H9 (cell line): ENCODE measurements at regions not wholly inside any gene's neighbourhood (a gene's known extent, or its start where the extent isn't known, plus 50 kb on each side); places are given as distances from the start of the nearest gene placed in this dataset.

Source experiments
- DNase-seq: peaks from one replicate; pipeline ENCODE4 v3.0.0-alpha.2; 2017
- H2AFZ ChIP-seq: one replicate; pipeline ENCODE4 v1.6.1; 2013; ENCODE audit warnings: mild to moderate bottlenecking, low read length, control low read depth, moderate library complexity
- H2AK5ac ChIP-seq: 2 replicates; pipeline ENCODE4 v1.6.1; 2013; ENCODE audit warnings: low read length, control low read depth, mixed read lengths; ENCODE audit not compliant: insufficient read length
- H2BK120ac ChIP-seq: one replicate; pipeline ENCODE4 v1.6.1; 2013; ENCODE audit warnings: low read depth, mild to moderate bottlenecking, low read length, control low read depth, inconsistent platforms; ENCODE audit not compliant: poor library complexity, severe bottlenecking
- H2BK12ac ChIP-seq: 2 replicates; pipeline ENCODE4 v1.6.1; 2013; ENCODE audit warnings: low read length, control low read depth, mixed read lengths, low read depth; ENCODE audit not compliant: insufficient read length
- H2BK15ac ChIP-seq: 2 replicates; pipeline ENCODE4 v1.6.1; 2013; ENCODE audit warnings: low read depth, low read length, control low read depth
- H2BK20ac ChIP-seq: one replicate; pipeline ENCODE4 v1.6.1; 2013; ENCODE audit warnings: low read depth, mild to moderate bottlenecking, low read length, control low read depth, inconsistent platforms; ENCODE audit not compliant: poor library complexity, severe bottlenecking
- H2BK5ac ChIP-seq: 2 replicates; pipeline ENCODE4 v1.6.1; 2013; ENCODE audit warnings: low read length, control low read depth, mixed read lengths; ENCODE audit not compliant: insufficient read length
- H3K14ac ChIP-seq: 2 replicates; pipeline ENCODE4 v1.6.1; 2013; ENCODE audit warnings: low read length, control low read depth; ENCODE audit not compliant: insufficient read depth
- H3K18ac ChIP-seq: 2 replicates; pipeline ENCODE4 v1.6.1; 2013; ENCODE audit warnings: low read depth, mild to moderate bottlenecking, mixed read lengths, low read length, control low read depth; ENCODE audit not compliant: insufficient read length
- H3K23ac ChIP-seq: 2 replicates; pipeline ENCODE4 v1.6.1; 2013; ENCODE audit warnings: low read length, control low read depth, mixed read lengths, low read depth; ENCODE audit not compliant: insufficient read length
- H3K23me2 ChIP-seq: 2 replicates; pipeline ENCODE4 v1.6.1; 2013; ENCODE audit warnings: low read depth, mild to moderate bottlenecking, mixed read lengths, low read length, control low read depth; ENCODE audit not compliant: insufficient read length, poor library complexity, severe bottlenecking
- H3K27ac ChIP-seq: 2 replicates; pipeline ENCODE4 v1.5.1; 2013; ENCODE audit warnings: low read length, control low read depth, mixed read lengths, low read depth; ENCODE audit not compliant: insufficient read length
- H3K27me3 ChIP-seq: 2 replicates; pipeline ENCODE4 v1.6.1; 2013; ENCODE audit warnings: low read length, control low read depth, inconsistent platforms; ENCODE audit not compliant: insufficient read depth
- H3K4ac ChIP-seq: 2 replicates; pipeline ENCODE4 v1.6.1; 2013; ENCODE audit warnings: low read depth, mild to moderate bottlenecking, control low read depth, inconsistent platforms, low read length, moderate library complexity
- H3K4me1 ChIP-seq: 2 replicates; pipeline ENCODE4 v1.6.1; 2013; ENCODE audit warnings: low read length, control low read depth, inconsistent platforms; ENCODE audit not compliant: insufficient read depth
- H3K4me2 ChIP-seq: 2 replicates; pipeline ENCODE4 v1.6.1; 2013; ENCODE audit warnings: low read length, control low read depth, mixed read lengths; ENCODE audit not compliant: insufficient read length, insufficient read depth
- H3K56ac ChIP-seq: 2 replicates; pipeline ENCODE4 v1.6.1; 2013; ENCODE audit warnings: low read depth, mild to moderate bottlenecking, mixed read lengths, low read length, control low read depth; ENCODE audit not compliant: insufficient read length
- H3K79me1 ChIP-seq: 2 replicates; pipeline ENCODE4 v1.6.1; 2013; ENCODE audit warnings: low read depth, mild to moderate bottlenecking, moderate library complexity, low read length, control low read depth, inconsistent platforms; ENCODE audit not compliant: insufficient read depth, poor library complexity, severe bottlenecking
- H3K79me2 ChIP-seq: 2 replicates; pipeline ENCODE4 v1.6.1; 2013; ENCODE audit warnings: low read length, control low read depth, inconsistent platforms; ENCODE audit not compliant: insufficient read depth
- H3K9ac ChIP-seq: 2 replicates; pipeline ENCODE4 v1.6.1; 2013; ENCODE audit warnings: low read length, control low read depth, mixed read lengths; ENCODE audit not compliant: insufficient read length; ENCODE audit errors: extremely low read depth
- H3K9me3 ChIP-seq: one replicate; pipeline ENCODE4 v1.6.1; 2013; ENCODE audit warnings: low read depth, low read length, inconsistent platforms; ENCODE audit not compliant: control insufficient read depth
- H3T11ph ChIP-seq: one replicate; pipeline ENCODE4 v1.6.1; 2013; ENCODE audit warnings: mild to moderate bottlenecking, low read length, control low read depth, inconsistent platforms
- H4K20me1 ChIP-seq: one replicate; pipeline ENCODE4 v1.6.1; 2013; ENCODE audit not compliant: control insufficient read depth, insufficient read length, insufficient read depth
- H4K5ac ChIP-seq: 2 replicates; pipeline ENCODE4 v1.6.1; 2013; ENCODE audit warnings: low read depth, mild to moderate bottlenecking, mixed read lengths, low read length, control low read depth; ENCODE audit not compliant: insufficient read length
- H4K8ac ChIP-seq: replicated peaks from 2 replicates; pipeline ENCODE4 v1.6.1; 2013; ENCODE audit warnings: low read length, control low read depth, mixed read lengths, low read depth; ENCODE audit not compliant: insufficient read length
- H4K91ac ChIP-seq: 2 replicates; pipeline ENCODE4 v1.6.1; 2013; ENCODE audit warnings: low read depth, mild to moderate bottlenecking, moderate library complexity, mixed read lengths, low read length, control low read depth; ENCODE audit not compliant: insufficient read length
- H3K27ac Mint-ChIP-seq, 3 experiments: 2 replicates in 2 of 3; 3 replicates in 1 of 3; pipeline ENCODE4 v1.8.0; 2020 to 2021; ENCODE audit warnings: mixed read lengths in 3 of 3, mild to moderate bottlenecking in 1 of 3, moderate library complexity in 1 of 3
- H3K27me3 Mint-ChIP-seq: 2 replicates; pipeline ENCODE4 v1.8.0; 2021; ENCODE audit warnings: low read depth, mild to moderate bottlenecking, moderate library complexity, mixed read lengths
- H3K36me3 Mint-ChIP-seq, 3 experiments: 2 replicates in 2 of 3; 3 replicates in 1 of 3; pipeline ENCODE4 v1.8.0; 2020 to 2021; ENCODE audit warnings: low read depth in 3 of 3, mixed read lengths in 3 of 3; ENCODE audit not compliant: insufficient read depth in 1 of 3
- H3K4me1 Mint-ChIP-seq, 2 experiments: 2 replicates each; pipeline ENCODE4 v1.8.0; 2020; ENCODE audit warnings: mixed read lengths in 2 of 2
- H3K4me3 Mint-ChIP-seq, 2 experiments: 2 replicates in 1 of 2; 3 replicates in 1 of 2; pipeline ENCODE4 v1.8.0; 2020 to 2021; ENCODE audit warnings: mild to moderate bottlenecking in 2 of 2, mixed read lengths in 2 of 2, moderate library complexity in 1 of 2
- H3K9me3 Mint-ChIP-seq, 2 experiments: 2 replicates in 1 of 2; 3 replicates in 1 of 2; pipeline ENCODE4 v1.8.0; 2020; ENCODE audit warnings: mild to moderate bottlenecking in 2 of 2, mixed read lengths in 2 of 2, moderate library complexity in 1 of 2
- WGBS: extraction: QIAGEN DNeasy Blood & Tissue Kit; methylation state at CpG from one replicate; pipeline ENCODE4 v1.1.7; 2013; ENCODE audit warnings: missing lambda C conversion rate, low lambda C conversion rate, mixed read lengths; ENCODE audit not compliant: insufficient read length; ENCODE audit errors: extremely low coverage; 5-methylcytosine and 5-hydroxymethylcytosine counted together
- TF ChIP-seq, protein P1 (sequence below): fragments of 200-600 bp; sonication (generic); conservative IDR thresholded peaks from 3 replicates; pipeline ENCODE4 v1.8.0; 2021; ENCODE audit warnings: antibody characterized with exemption, mild to moderate bottlenecking

DNA sequence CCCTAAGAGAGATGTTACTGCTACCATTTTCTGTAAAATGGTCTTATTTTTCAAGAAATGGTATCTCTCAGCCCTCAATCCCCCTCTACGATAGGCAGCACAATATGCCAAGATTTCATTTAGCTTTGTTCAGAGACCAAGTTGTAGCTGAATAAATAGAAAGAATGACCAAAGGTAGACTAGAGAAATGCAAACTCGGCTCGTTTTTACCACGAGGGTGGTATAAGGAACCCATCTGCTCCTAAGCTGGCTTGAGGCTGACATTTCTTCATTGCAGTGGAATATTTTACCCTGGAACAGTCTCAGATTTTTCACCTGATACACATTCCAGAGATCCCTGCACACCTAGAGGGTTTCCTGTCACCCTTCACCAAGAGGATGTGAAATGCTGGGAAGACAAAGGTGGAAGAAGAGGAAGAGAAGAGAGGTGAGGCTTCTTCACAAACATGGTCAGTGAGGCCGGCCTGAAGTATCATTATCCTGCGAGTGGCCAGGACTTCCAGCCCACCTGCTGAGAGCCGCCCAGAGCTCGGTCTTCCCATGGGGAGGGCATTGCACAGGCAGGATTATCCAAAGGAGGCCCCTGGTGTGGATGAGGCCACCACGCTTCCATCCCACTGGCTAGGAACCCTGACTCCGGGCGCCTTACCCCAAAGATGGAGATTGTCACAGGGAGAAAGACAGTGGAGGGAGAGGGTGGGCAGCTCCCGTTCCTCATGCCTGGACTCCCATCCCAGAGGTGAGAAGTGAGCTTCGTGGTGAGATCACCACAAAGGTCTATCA, 57.1 kb upstream of the AFDN start:
- Histone ChIP-seq H2BK120ac (no peak overlapping the region), H4K91ac (no peak overlapping the region), H3K14ac (no peak overlapping the region), H4K5ac (no peak overlapping the region), H3K4me1 (no peaks in the 10 kb centered on the region), H4K8ac (no peak overlapping the region), H2BK5ac (no peak overlapping the region), H4K20me1 (no peaks in the 10 kb centered on the region), H3K18ac (no peak overlapping the region), H3T11ph (no peak overlapping the region), H2BK15ac (no peak overlapping the region), H3K79me2 (no peaks in the 10 kb centered on the region), H2AK5ac (no peak overlapping the region), H3K27ac (no peak overlapping the region), H3K9ac (no peak overlapping the region), H2BK12ac (no peak overlapping the region), H3K23ac (no peak overlapping the region), H3K56ac (no peak overlapping the region), H3K9me3 (no peaks in the 10 kb centered on the region), H3K23me2 (no peaks in the 10 kb centered on the region), H3K4ac (no peak overlapping the region), H3K27me3 (no peaks in the 10 kb centered on the region), H2BK20ac (no peak overlapping the region), H2AFZ (no peak overlapping the region), H3K4me2 (no peak overlapping the region), H3K79me1 (no peaks in the 10 kb centered on the region)
- WGBS = no CpG with 5 or more reads among the region's 13 CpGs
- H3K9me3 Mint-ChIP-seq = no peaks in the 10 kb centered on the region
- no peaks in the 10 kb centered on the region for H3K36me3 Mint-ChIP-seq
- no peak overlapping the region for H3K4me3 Mint-ChIP-seq
- DNase-seq = no peak
- H3K27ac Mint-ChIP-seq = no peak overlapping the region
- no peaks in the 10 kb centered on the region for H3K4me1 Mint-ChIP-seq
- peaks cover 2% of the 10 kb centered on the region for H3K27me3 Mint-ChIP-seq
- TF ChIP-seq, protein P1, sequence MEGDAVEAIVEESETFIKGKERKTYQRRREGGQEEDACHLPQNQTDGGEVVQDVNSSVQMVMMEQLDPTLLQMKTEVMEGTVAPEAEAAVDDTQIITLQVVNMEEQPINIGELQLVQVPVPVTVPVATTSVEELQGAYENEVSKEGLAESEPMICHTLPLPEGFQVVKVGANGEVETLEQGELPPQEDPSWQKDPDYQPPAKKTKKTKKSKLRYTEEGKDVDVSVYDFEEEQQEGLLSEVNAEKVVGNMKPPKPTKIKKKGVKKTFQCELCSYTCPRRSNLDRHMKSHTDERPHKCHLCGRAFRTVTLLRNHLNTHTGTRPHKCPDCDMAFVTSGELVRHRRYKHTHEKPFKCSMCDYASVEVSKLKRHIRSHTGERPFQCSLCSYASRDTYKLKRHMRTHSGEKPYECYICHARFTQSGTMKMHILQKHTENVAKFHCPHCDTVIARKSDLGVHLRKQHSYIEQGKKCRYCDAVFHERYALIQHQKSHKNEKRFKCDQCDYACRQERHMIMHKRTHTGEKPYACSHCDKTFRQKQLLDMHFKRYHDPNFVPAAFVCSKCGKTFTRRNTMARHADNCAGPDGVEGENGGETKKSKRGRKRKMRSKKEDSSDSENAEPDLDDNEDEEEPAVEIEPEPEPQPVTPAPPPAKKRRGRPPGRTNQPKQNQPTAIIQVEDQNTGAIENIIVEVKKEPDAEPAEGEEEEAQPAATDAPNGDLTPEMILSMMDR = no peak
